Mesodermal cell (in vitro differentiated cells): ENCODE measurements at regions not wholly inside any gene's neighbourhood (a gene's known extent, or its start where the extent isn't known, plus 50 kb on each side); places are given as distances from the start of the nearest gene placed in this dataset.

Experiments
- H3K27ac ChIP-seq: 2 replicates; pipeline ENCODE4 v1.7.0; 2013; ENCODE audit warnings: mild to moderate bottlenecking, low read depth, low read length, moderate library complexity; ENCODE audit not compliant: severe bottlenecking
- H3K36me3 ChIP-seq: 2 replicates; pipeline ENCODE4 v1.7.1; 2013; ENCODE audit warnings: mild to moderate bottlenecking, low read length, moderate library complexity; ENCODE audit not compliant: control insufficient read depth, insufficient read depth
- H3K4me1 ChIP-seq: one replicate; pipeline ENCODE4 v1.7.1; 2013; ENCODE audit warnings: mild to moderate bottlenecking, low read length; ENCODE audit not compliant: insufficient read depth, control insufficient read depth, poor library complexity, severe bottlenecking
- H3K4me3 ChIP-seq: 2 replicates; pipeline ENCODE4 v1.7.0; 2013; ENCODE audit warnings: low read length, control low read depth, mild to moderate bottlenecking; ENCODE audit not compliant: insufficient read depth, poor library complexity, severe bottlenecking; ENCODE audit errors: extremely low read depth
- H3K9me3 ChIP-seq: 2 replicates; pipeline ENCODE4 v1.7.1; 2013; ENCODE audit warnings: mild to moderate bottlenecking, low read length, moderate library complexity; ENCODE audit not compliant: control insufficient read depth
- WGBS, 2 experiments: methylation state at CpG; one replicate each; pipeline ENCODE4 v1.1.5; 2013; ENCODE audit warnings: missing lambda C conversion rate in 2 of 2; ENCODE audit not compliant: insufficient coverage in 2 of 2; 5-methylcytosine and 5-hydroxymethylcytosine counted together

GRCh38 chr18:26741758-26742157 is 123.7 kb downstream of the AQP4 start:
- H3K4me1 ChIP-seq: peaks cover 9% of the 10 kb centered on the region
- H3K27ac ChIP-seq: no peak overlapping the region
- H3K36me3 ChIP-seq: no peaks in the 10 kb centered on the region
- no peaks in the 10 kb centered on the region for H3K9me3 ChIP-seq
- WGBS, 2 experiments: 83% methylated on average over 2 of the region's 3 CpGs; no CpG with 5 or more reads in 1 of the 2 experiments
- H3K4me3 ChIP-seq: no peak overlapping the region

GRCh38 chr18:26741048-26741447 is 124.5 kb downstream of the AQP4 start:
- H3K4me3 ChIP-seq: no peak overlapping the region
- H3K4me1 ChIP-seq: peaks cover 3% of the 10 kb centered on the region
- no peaks in the 10 kb centered on the region for H3K36me3 ChIP-seq
- no peaks in the 10 kb centered on the region for H3K9me3 ChIP-seq
- no peak overlapping the region for H3K27ac ChIP-seq
- no CpG with 5 or more reads among the region's 1 CpG for WGBS, 2 experiments

- Histone ChIP-seq H3K4me1 (no peaks in the 10 kb centered on the region), H3K9me3 (no peaks in the 10 kb centered on the region), H3K36me3 (no peaks in the 10 kb centered on the region), H3K27ac (no peak overlapping the region), H3K4me3 (no peak overlapping the region)
- WGBS, 2 experiments: 95 to 100% methylated on average over 1 of the region's 2 CpGs
Observed at GRCh38 chr18:26740396-26740795, 125.1 kb downstream of the AQP4 start.

- H3K27ac ChIP-seq: no peak overlapping the region
- WGBS, 2 experiments: 93% methylated on average over 3 of the region's 3 CpGs; no CpG with 5 or more reads in 1 of the 2 experiments
- no peaks in the 10 kb centered on the region for H3K36me3 ChIP-seq
- no peak overlapping the region for H3K4me3 ChIP-seq
- no peaks in the 10 kb centered on the region for H3K4me1 ChIP-seq
- H3K9me3 ChIP-seq: no peaks in the 10 kb centered on the region
Observed at GRCh38 chr18:26738706-26739105, 126.8 kb downstream of the AQP4 start.

GRCh38 chr18:26736301-26736700 is 129.2 kb downstream of the AQP4 start:
- no peaks in the 10 kb centered on the region for H3K4me1 ChIP-seq
- H3K27ac ChIP-seq: no peak overlapping the region
- no peak overlapping the region for H3K4me3 ChIP-seq
- no peaks in the 10 kb centered on the region for H3K9me3 ChIP-seq
- no peaks in the 10 kb centered on the region for H3K36me3 ChIP-seq
- WGBS, 2 experiments: no CpG with 5 or more reads among the region's 1 CpG

- 89 to 90% methylated on average over 2 to 3 of the region's 4 CpGs for WGBS, 2 experiments
Observed at GRCh38 chr18:26734760-26735159, 130.7 kb downstream of the AQP4 start.

GRCh38 chr18:26729449-26729848 is 136.1 kb downstream of the AQP4 start:
- Histone ChIP-seq H3K4me1 (no peaks in the 10 kb centered on the region), H3K4me3 (no peak overlapping the region), H3K36me3 (no peaks in the 10 kb centered on the region), H3K27ac (no peak overlapping the region), H3K9me3 (no peaks in the 10 kb centered on the region)
- 78 to 100% methylated on average over 1 of the region's 2 CpGs for WGBS, 2 experiments

More at GRCh38 chr18:26734760-26735159, 130.7 kb downstream of the AQP4 start:
- Histone ChIP-seq H3K4me3 (no peak overlapping the region), H3K27ac (no peak overlapping the region), H3K4me1 (no peaks in the 10 kb centered on the region), H3K9me3 (no peaks in the 10 kb centered on the region), H3K36me3 (no peaks in the 10 kb centered on the region)

GRCh38 chr18:26729008-26729407 is 136.5 kb downstream of the AQP4 start:
- Histone ChIP-seq H3K27ac (no peak overlapping the region), H3K4me1 (no peaks in the 10 kb centered on the region), H3K9me3 (no peaks in the 10 kb centered on the region), H3K4me3 (no peak overlapping the region), H3K36me3 (no peaks in the 10 kb centered on the region)
- 68 to 90% methylated on average over 2 of the region's 3 CpGs for WGBS, 2 experiments

- Histone ChIP-seq H3K9me3 (no peaks in the 10 kb centered on the region), H3K27ac (no peak overlapping the region), H3K4me3 (no peak overlapping the region), H3K36me3 (no peaks in the 10 kb centered on the region), H3K4me1 (no peaks in the 10 kb centered on the region)
- WGBS, 2 experiments: 90 to 100% methylated on average over 1 to 3 of the region's 3 CpGs
Observed at GRCh38 chr18:26723981-26724380, 141.5 kb downstream of the AQP4 start.

GRCh38 chr18:26722565-26722931 is 143.0 kb downstream of the AQP4 start:
- Histone ChIP-seq H3K4me1 (no peaks in the 10 kb centered on the region), H3K9me3 (no peaks in the 10 kb centered on the region), H3K27ac (no peak overlapping the region), H3K36me3 (no peaks in the 10 kb centered on the region), H3K4me3 (no peak overlapping the region)
- 100% methylated on average over 2 of the region's 2 CpGs; no CpG with 5 or more reads in 1 of the 2 experiments for WGBS, 2 experiments

GRCh38 chr18:26721854-26722564 is 143.5 kb downstream of the AQP4 start:
- Histone ChIP-seq H3K9me3 (no peaks in the 10 kb centered on the region), H3K4me1 (no peaks in the 10 kb centered on the region), H3K27ac (no peak overlapping the region), H3K36me3 (no peaks in the 10 kb centered on the region), H3K4me3 (no peak overlapping the region)
- WGBS, 2 experiments: 79 to 81% methylated on average over 3 to 8 of the region's 9 CpGs
